SIG-M5 treated with dmso at 0.1 percent for 504 hours (cell line): ENCODE measurements at regions not wholly inside any gene's neighbourhood (a gene's known extent, or its start where the extent isn't known, plus 50 kb on each side); places are given as distances from the start of the nearest gene placed in this dataset.

Experiments
- DNase-seq: peaks from one replicate; lab custom pipeline; 2025; ENCODE audit not compliant: unreplicated experiment; lab: John Stamatoyannopoulos, UW

- no peak for DNase-seq
Measured at GRCh38 chr12:30508205-30508967, 187.3 kb downstream of the IPO8 start.

- DNase-seq: no peak
Measured at GRCh38 chr12:30507576-30507975, 188.1 kb downstream of the IPO8 start.

- no peak for DNase-seq
Measured at GRCh38 chr12:30506411-30506810, 189.3 kb downstream of the IPO8 start.

- no peak for DNase-seq
Measured at GRCh38 chr12:30501718-30502117, 194.0 kb downstream of the IPO8 start.

GRCh38 chr12:30500532-30500931 lies 195.1 kb downstream of the IPO8 start:
- DNase-seq: no peak

- no peak for DNase-seq
Measured at GRCh38 chr12:30485230-30485890, 210.3 kb downstream of the IPO8 start.

- no peak for DNase-seq
Measured at GRCh38 chr12:30484658-30485057, 211.0 kb downstream of the IPO8 start.

GRCh38 chr12:30482650-30483049 lies 213.0 kb downstream of the IPO8 start:
- no peak for DNase-seq

- DNase-seq: no peak
Measured at GRCh38 chr12:30473274-30473673, 222.4 kb downstream of the IPO8 start.

- no peak for DNase-seq
Measured at GRCh38 chr12:30466093-30466585, 229.5 kb downstream of the IPO8 start.

- DNase-seq: no peak
Measured at GRCh38 chr12:30463636-30464035, 232.0 kb downstream of the IPO8 start.

GRCh38 chr12:30462249-30462648 lies 233.4 kb downstream of the IPO8 start:
- no peak for DNase-seq

GRCh38 chr12:30461026-30461615 lies 234.5 kb downstream of the IPO8 start:
- DNase-seq: no peak

GRCh38 chr12:30458453-30458852 lies 237.2 kb downstream of the IPO8 start:
- no peak for DNase-seq

GRCh38 chr12:30457621-30458289 lies 237.9 kb downstream of the IPO8 start:
- DNase-seq: peak; percentile 55

GRCh38 chr12:30450872-30451271 lies 244.8 kb downstream of the IPO8 start:
- DNase-seq: no peak

GRCh38 chr12:30450226-30450625 lies 245.4 kb downstream of the IPO8 start:
- DNase-seq: no peak

- DNase-seq: peak; percentile 40
Measured at GRCh38 chr12:30448038-30448437, 247.6 kb downstream of the IPO8 start.

- DNase-seq: no peak
Measured at GRCh38 chr12:30447061-30447750, 248.5 kb downstream of the IPO8 start.

- no peak for DNase-seq
Measured at GRCh38 chr12:30442461-30442860, 253.2 kb downstream of the IPO8 start.
